ENCODE measurements at regions not wholly inside any gene's neighbourhood (a gene's known extent, or its start where the extent isn't known, plus 50 kb on each side); places are given as distances from the start of the nearest gene placed in this dataset.
A peak's percentile ranks its signal among the peaks of the same experiment; 100 is the strongest.

GRCh38 chr12:28104903-28105864 is 85.1 kb upstream of the CCDC91 start:
- Histone ChIP-seq H3K36me3 (replicated peaks in 1 of 2; ENCODE audit: control insufficient read depth in 2 of 2, insufficient read depth in 2 of 2, low read length in 2 of 2) (no peaks in the 10 kb centered on the region), H3K4ac (ENCODE audit: low read length) (no peak overlapping the region), H3K14ac (ENCODE audit: low read length) (no peak overlapping the region), H2AK5ac (ENCODE audit: low read depth, low read length) (no peak overlapping the region), H3K9ac (ENCODE audit: low read depth, low read length, poor library complexity) (no peak overlapping the region), H3K4me1 (ENCODE audit: control insufficient read depth in 2 of 2, insufficient read depth in 1 of 2, low read depth in 1 of 2, low read length in 2 of 2) (no peaks in the 10 kb centered on the region), H4K8ac (ENCODE audit: low read depth, low read length) (no peak overlapping the region), H3K23ac (ENCODE audit: low read depth, low read length, poor library complexity) (no peak overlapping the region), H3K27me3 (ENCODE audit: control insufficient read depth in 3 of 3, insufficient read depth in 3 of 3, low read depth in 1 of 3, low read length in 3 of 3) (no peaks in the 10 kb centered on the region), H2BK15ac (ENCODE audit: low read length) (no peak overlapping the region), H2BK120ac (ENCODE audit: low read depth, low read length) (no peak overlapping the region), H2BK5ac (ENCODE audit: low read length) (no peak overlapping the region), H3K79me1 (ENCODE audit: low read depth, low read length) (no peaks in the 10 kb centered on the region), H3K27ac (replicated peaks; ENCODE audit: low read length) (no peak overlapping the region), H4K91ac (ENCODE audit: low read depth, low read length, poor library complexity) (no peak overlapping the region), H3K9me3 (replicated peaks in 1 of 2; ENCODE audit: control insufficient read depth in 2 of 2, insufficient read depth in 1 of 2, low read depth in 1 of 2, low read length in 2 of 2) (no peaks in the 10 kb centered on the region), H3K4me3 (ENCODE audit: low read length in 2 of 2) (no peak overlapping the region), H3K4me2 (ENCODE audit: insufficient read depth, low read length, poor library complexity, severe bottlenecking) (no peak overlapping the region), H2AFZ (ENCODE audit: low read length) (no peak overlapping the region), H3K18ac (ENCODE audit: low read length) (no peak overlapping the region), H2BK12ac (ENCODE audit: low read length) (no peak overlapping the region)
- DNase-seq (ENCODE audit: low spot score) = no peak
- WGBS, 2 donors (ENCODE audit: extremely low coverage in 2 of 2, insufficient read length in 2 of 2, insufficient replicate concordance in 1 of 2) = no CpG with 5 or more reads among the region's 3 CpGs

DNA sequence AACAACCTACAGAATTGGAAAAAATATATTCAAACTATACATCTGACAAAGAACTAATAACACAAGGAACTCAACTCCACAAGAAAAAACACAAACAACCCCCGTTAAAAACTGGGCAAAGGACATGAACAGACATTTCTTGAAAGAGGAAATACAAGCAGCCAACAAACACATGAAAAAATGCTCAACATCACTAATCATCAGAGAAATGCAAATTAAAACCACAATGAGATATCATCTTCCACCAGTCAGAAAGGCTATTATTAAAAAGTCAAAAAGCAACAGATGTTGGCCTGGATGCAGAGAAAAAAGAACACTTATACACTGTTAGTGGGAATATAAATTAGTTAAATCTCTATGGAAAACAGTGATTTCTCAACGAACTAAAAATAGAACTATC is 82.6 kb upstream of the CCDC91 start:
- no peaks in the 10 kb centered on the region for H3K27me3 ChIP-seq (ENCODE audit: control insufficient read depth in 3 of 3, insufficient read depth in 3 of 3, low read depth in 1 of 3, low read length in 3 of 3)
- no peak overlapping the region for H4K8ac ChIP-seq (ENCODE audit: low read depth, low read length)
- no peaks in the 10 kb centered on the region for H3K4me1 ChIP-seq (ENCODE audit: control insufficient read depth in 2 of 2, insufficient read depth in 1 of 2, low read depth in 1 of 2, low read length in 2 of 2)
- WGBS, 2 donors (ENCODE audit: extremely low coverage in 2 of 2, insufficient read length in 2 of 2, insufficient replicate concordance in 1 of 2) = no CpG with 5 or more reads among the region's 2 CpGs
- no peak overlapping the region for H2BK12ac ChIP-seq (ENCODE audit: low read length)
- H3K23ac ChIP-seq (ENCODE audit: low read depth, low read length, poor library complexity) = no peak overlapping the region
- H3K4me3 ChIP-seq (ENCODE audit: low read length in 2 of 2) = no peak overlapping the region
- H2AK5ac ChIP-seq (ENCODE audit: low read depth, low read length) = no peak overlapping the region
- H3K36me3 ChIP-seq (replicated peaks in 1 of 2; ENCODE audit: control insufficient read depth in 2 of 2, insufficient read depth in 2 of 2, low read length in 2 of 2) = no peaks in the 10 kb centered on the region
- H4K91ac ChIP-seq (ENCODE audit: low read depth, low read length, poor library complexity) = no peak overlapping the region
- no peak overlapping the region for H3K27ac ChIP-seq (replicated peaks; ENCODE audit: low read length)
- no peak for DNase-seq (ENCODE audit: low spot score)
- H3K4me2 ChIP-seq (ENCODE audit: insufficient read depth, low read length, poor library complexity, severe bottlenecking) = no peak overlapping the region
- no peak overlapping the region for H2AFZ ChIP-seq (ENCODE audit: low read length)
- H2BK5ac ChIP-seq (ENCODE audit: low read length) = no peak overlapping the region
- no peak overlapping the region for H3K4ac ChIP-seq (ENCODE audit: low read length)
- no peak overlapping the region for H2BK15ac ChIP-seq (ENCODE audit: low read length)
- H2BK120ac ChIP-seq (ENCODE audit: low read depth, low read length) = no peak overlapping the region
- H3K9ac ChIP-seq (ENCODE audit: low read depth, low read length, poor library complexity) = no peak overlapping the region
- no peak overlapping the region for H3K14ac ChIP-seq (ENCODE audit: low read length)
- H3K79me1 ChIP-seq (ENCODE audit: low read depth, low read length) = no peaks in the 10 kb centered on the region
- H3K18ac ChIP-seq (ENCODE audit: low read length) = no peak overlapping the region
- no peaks in the 10 kb centered on the region for H3K9me3 ChIP-seq (replicated peaks in 1 of 2; ENCODE audit: control insufficient read depth in 2 of 2, insufficient read depth in 1 of 2, low read depth in 1 of 2, low read length in 2 of 2)

- Histone ChIP-seq H3K14ac (ENCODE audit: low read length) (no peak overlapping the region), H3K36me3 (replicated peaks in 1 of 2; ENCODE audit: control insufficient read depth in 2 of 2, insufficient read depth in 2 of 2, low read length in 2 of 2) (no peaks in the 10 kb centered on the region), H2BK120ac (ENCODE audit: low read depth, low read length) (no peak overlapping the region), H3K4me1 (ENCODE audit: control insufficient read depth in 2 of 2, insufficient read depth in 1 of 2, low read depth in 1 of 2, low read length in 2 of 2) (no peaks in the 10 kb centered on the region), H2AFZ (ENCODE audit: low read length) (no peak overlapping the region), H3K18ac (ENCODE audit: low read length) (no peak overlapping the region), H4K8ac (ENCODE audit: low read depth, low read length) (no peak overlapping the region), H2BK5ac (ENCODE audit: low read length) (no peak overlapping the region), H3K79me1 (ENCODE audit: low read depth, low read length) (no peaks in the 10 kb centered on the region), H2AK5ac (ENCODE audit: low read depth, low read length) (no peak overlapping the region), H3K4ac (ENCODE audit: low read length) (no peak overlapping the region), H3K23ac (ENCODE audit: low read depth, low read length, poor library complexity) (no peak overlapping the region), H3K4me2 (ENCODE audit: insufficient read depth, low read length, poor library complexity, severe bottlenecking) (no peak overlapping the region), H4K91ac (ENCODE audit: low read depth, low read length, poor library complexity) (no peak overlapping the region), H2BK15ac (ENCODE audit: low read length) (no peak overlapping the region), H3K9me3 (replicated peaks in 1 of 2; ENCODE audit: control insufficient read depth in 2 of 2, insufficient read depth in 1 of 2, low read depth in 1 of 2, low read length in 2 of 2) (no peaks in the 10 kb centered on the region), H3K27me3 (ENCODE audit: control insufficient read depth in 3 of 3, insufficient read depth in 3 of 3, low read depth in 1 of 3, low read length in 3 of 3) (no peaks in the 10 kb centered on the region), H3K9ac (ENCODE audit: low read depth, low read length, poor library complexity) (no peak overlapping the region), H2BK12ac (ENCODE audit: low read length) (no peak overlapping the region), H3K27ac (replicated peaks; ENCODE audit: low read length) (no peak overlapping the region), H3K4me3 (ENCODE audit: low read length in 2 of 2) (no peak overlapping the region)
- WGBS, 2 donors (ENCODE audit: extremely low coverage in 2 of 2, insufficient read length in 2 of 2, insufficient replicate concordance in 1 of 2) = no CpG with 5 or more reads among the region's 1 CpG
- DNase-seq (ENCODE audit: low spot score) = no peak
These were observed 81.7 kb upstream of the CCDC91 start for GRCh38 chr12:28108599-28108998.

- Histone ChIP-seq H3K27me3 (ENCODE audit: control insufficient read depth in 3 of 3, insufficient read depth in 3 of 3, low read depth in 1 of 3, low read length in 3 of 3) (no peaks in the 10 kb centered on the region), H3K23ac (ENCODE audit: low read depth, low read length, poor library complexity) (no peak overlapping the region), H2BK5ac (ENCODE audit: low read length) (no peak overlapping the region), H3K79me1 (ENCODE audit: low read depth, low read length) (no peaks in the 10 kb centered on the region), H2BK120ac (ENCODE audit: low read depth, low read length) (no peak overlapping the region), H3K9me3 (replicated peaks in 1 of 2; ENCODE audit: control insufficient read depth in 2 of 2, insufficient read depth in 1 of 2, low read depth in 1 of 2, low read length in 2 of 2) (no peaks in the 10 kb centered on the region), H3K4me3 (ENCODE audit: low read length in 2 of 2) (no peak overlapping the region), H2AFZ (ENCODE audit: low read length) (peak overlapping the region; percentile 51), H3K27ac (replicated peaks; ENCODE audit: low read length) (no peak overlapping the region), H3K4me2 (ENCODE audit: insufficient read depth, low read length, poor library complexity, severe bottlenecking) (no peak overlapping the region), H3K36me3 (replicated peaks in 1 of 2; ENCODE audit: control insufficient read depth in 2 of 2, insufficient read depth in 2 of 2, low read length in 2 of 2) (no peaks in the 10 kb centered on the region), H3K14ac (ENCODE audit: low read length) (no peak overlapping the region), H2BK15ac (ENCODE audit: low read length) (no peak overlapping the region), H4K8ac (ENCODE audit: low read depth, low read length) (no peak overlapping the region), H3K4me1 (ENCODE audit: control insufficient read depth in 2 of 2, insufficient read depth in 1 of 2, low read depth in 1 of 2, low read length in 2 of 2) (no peaks in the 10 kb centered on the region), H2AK5ac (ENCODE audit: low read depth, low read length) (no peak overlapping the region), H3K18ac (ENCODE audit: low read length) (no peak overlapping the region), H2BK12ac (ENCODE audit: low read length) (no peak overlapping the region), H3K9ac (ENCODE audit: low read depth, low read length, poor library complexity) (no peak overlapping the region), H3K4ac (ENCODE audit: low read length) (no peak overlapping the region), H4K91ac (ENCODE audit: low read depth, low read length, poor library complexity) (no peak overlapping the region)
- DNase-seq (ENCODE audit: low spot score) = no peak
- no CpG with 5 or more reads among the region's 3 CpGs for WGBS, 2 donors (ENCODE audit: extremely low coverage in 2 of 2, insufficient read length in 2 of 2, insufficient replicate concordance in 1 of 2)
These were observed 79.9 kb upstream of the CCDC91 start for GRCh38 chr12:28110329-28110728.

Measured in neuronal stem cell (in vitro differentiated cells).